ENCODE measurements at regions not wholly inside any gene's neighbourhood (a gene's known extent, or its start where the extent isn't known, plus 50 kb on each side); places are given as distances from the start of the nearest gene placed in this dataset.

GRCh38 chr2:160581448-160581847 lies 87.8 kb upstream of the RBMS1 start:
- TF ChIP-seq RAD21 (IDR thresholded peaks at IDR 0.05; ENCODE audit: low read depth) (peak; percentile 7; the same call in 1 of the 2 replicates), EP300 (IDR thresholded peaks at IDR 0.05; ENCODE audit: borderline replicate concordance) (no peak), TEAD4 (IDR thresholded peaks at IDR 0.05) (no peak), REST (IDR thresholded peaks at IDR 0.05; ENCODE audit: low read depth) (no peak), CEBPB (IDR thresholded peaks at IDR 0.05) (no peak), TAF1 (IDR thresholded peaks at IDR 0.05; ENCODE audit: low read depth) (no peak)
- TF ChIP-seq, protein P1, sequence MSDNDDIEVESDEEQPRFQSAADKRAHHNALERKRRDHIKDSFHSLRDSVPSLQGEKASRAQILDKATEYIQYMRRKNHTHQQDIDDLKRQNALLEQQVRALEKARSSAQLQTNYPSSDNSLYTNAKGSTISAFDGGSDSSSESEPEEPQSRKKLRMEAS (IDR thresholded peaks at IDR 0.05), result no peak

Data from Ishikawa (cell line).